ENCODE measurements at regions not wholly inside any gene's neighbourhood (a gene's known extent, or its start where the extent isn't known, plus 50 kb on each side); places are given as distances from the start of the nearest gene placed in this dataset.

GRCh38 chr13:81048026-81048461 is 707.1 kb upstream of the SPRY2 start:
- H3K27me3 Mint-ChIP-seq: no peaks in the 10 kb centered on the region
- Histone ChIP-seq H3K36me3 (ENCODE audit: insufficient read depth, low read length) (no peaks in the 10 kb centered on the region), H3K27ac (ENCODE audit: low read depth, low read length) (no peak overlapping the region), H3K27me3 (ENCODE audit: insufficient read depth, low read length) (no peaks in the 10 kb centered on the region), H3K4me1 (ENCODE audit: insufficient read depth, low read length) (no peaks in the 10 kb centered on the region), H3K4me3 (ENCODE audit: low read length in 2 of 2) (no peak overlapping the region), H3K9me3 (ENCODE audit: control insufficient read depth in 1 of 2, low read length in 2 of 2) (no peaks in the 10 kb centered on the region)
- H3K36me3 Mint-ChIP-seq: no peaks in the 10 kb centered on the region
- ChIA-PET POLR2A (ENCODE audit: partially characterized antibody) (no interaction called here), CTCF (ENCODE audit: partially characterized antibody) (no interaction called here)
- no peaks in the 10 kb centered on the region for H3K4me1 Mint-ChIP-seq
- no peak for DNase-seq
- H3K9me3 Mint-ChIP-seq: peaks cover 0 to 14% (median under 1%) of the 10 kb centered on the region in 8 donors
- no peak overlapping the region for H3K4me3 Mint-ChIP-seq
- no peak overlapping the region for H3K27ac Mint-ChIP-seq
- intact Hi-C loops (cut with micrococcal nuclease): no loop called here

GRCh38 chr13:81041761-81042160 is 700.8 kb upstream of the SPRY2 start:
- H3K27ac Mint-ChIP-seq: no peak overlapping the region
- Histone ChIP-seq H3K27ac (ENCODE audit: low read depth, low read length) (no peak overlapping the region), H3K4me3 (ENCODE audit: low read length in 2 of 2) (no peak overlapping the region), H3K4me1 (ENCODE audit: insufficient read depth, low read length) (no peaks in the 10 kb centered on the region), H3K27me3 (ENCODE audit: insufficient read depth, low read length) (no peaks in the 10 kb centered on the region), H3K9me3 (ENCODE audit: control insufficient read depth in 1 of 2, low read length in 2 of 2) (no peaks in the 10 kb centered on the region), H3K36me3 (ENCODE audit: insufficient read depth, low read length) (no peaks in the 10 kb centered on the region)
- CTCF ChIA-PET (ENCODE audit: partially characterized antibody): no interaction called here
- no peak for DNase-seq
- H3K36me3 Mint-ChIP-seq: no peaks in the 10 kb centered on the region
- H3K9me3 Mint-ChIP-seq: peaks cover 0 to 26% (median 4%) of the 10 kb centered on the region in 8 donors
- intact Hi-C loops (cut with micrococcal nuclease): no loop called here
- no peak overlapping the region for H3K4me3 Mint-ChIP-seq
- POLR2A ChIA-PET (ENCODE audit: partially characterized antibody): no interaction called here
- no peaks in the 10 kb centered on the region for H3K4me1 Mint-ChIP-seq
- no peaks in the 10 kb centered on the region for H3K27me3 Mint-ChIP-seq

GRCh38 chr13:81031996-81032395 is 691.1 kb upstream of the SPRY2 start:
- peaks cover 2 to 10% (median 5%) of the 10 kb centered on the region in 8 donors for H3K9me3 Mint-ChIP-seq
- H3K27me3 ChIP-seq (ENCODE audit: insufficient read depth, low read length): no peaks in the 10 kb centered on the region
- ChIA-PET CTCF (ENCODE audit: partially characterized antibody) (no interaction called here), POLR2A (ENCODE audit: partially characterized antibody) (no interaction called here)
- H3K36me3 Mint-ChIP-seq: no peaks in the 10 kb centered on the region
- DNase-seq: no peak
- no peak overlapping the region for H3K4me3 ChIP-seq (ENCODE audit: low read length in 2 of 2)
- H3K4me3 Mint-ChIP-seq: no peak overlapping the region
- intact Hi-C loops (cut with micrococcal nuclease): no loop called here
- no peaks in the 10 kb centered on the region for H3K9me3 ChIP-seq (ENCODE audit: control insufficient read depth in 1 of 2, low read length in 2 of 2)
- H3K4me1 ChIP-seq (ENCODE audit: insufficient read depth, low read length): no peaks in the 10 kb centered on the region
- peaks cover 0 to 2% (median 0%) of the 10 kb centered on the region in 4 donors for H3K4me1 Mint-ChIP-seq
- no peaks in the 10 kb centered on the region for H3K27me3 Mint-ChIP-seq
- H3K27ac ChIP-seq (ENCODE audit: low read depth, low read length): no peak overlapping the region
- H3K36me3 ChIP-seq (ENCODE audit: insufficient read depth, low read length): no peaks in the 10 kb centered on the region
- no peak overlapping the region for H3K27ac Mint-ChIP-seq

- POLR2A ChIA-PET (ENCODE audit: partially characterized antibody): no interaction called here
- CTCF ChIA-PET (ENCODE audit: partially characterized antibody): no interaction called here
- Mint-ChIP-seq H3K4me1 (no peaks in the 10 kb centered on the region), H3K9me3 (peaks cover 2 to 34% (median 12%) of the 10 kb centered on the region in 8 donors), H3K36me3 (no peaks in the 10 kb centered on the region), H3K27me3 (no peaks in the 10 kb centered on the region), H3K4me3 (no peak overlapping the region), H3K27ac (no peak overlapping the region)
- H3K27ac ChIP-seq (ENCODE audit: low read depth, low read length): no peak overlapping the region
- no peaks in the 10 kb centered on the region for H3K4me1 ChIP-seq (ENCODE audit: insufficient read depth, low read length)
- intact Hi-C loops (cut with micrococcal nuclease): no loop called here
- no peaks in the 10 kb centered on the region for H3K27me3 ChIP-seq (ENCODE audit: insufficient read depth, low read length)
- DNase-seq: no peak
- H3K9me3 ChIP-seq (ENCODE audit: control insufficient read depth in 1 of 2, low read length in 2 of 2): no peaks in the 10 kb centered on the region
- H3K36me3 ChIP-seq (ENCODE audit: insufficient read depth, low read length): no peaks in the 10 kb centered on the region
- H3K4me3 ChIP-seq (ENCODE audit: low read length in 2 of 2): no peak overlapping the region
Observed at GRCh38 chr13:81025091-81025490, 684.2 kb upstream of the SPRY2 start.

- Histone ChIP-seq H3K9me3 (ENCODE audit: control insufficient read depth in 1 of 2, low read length in 2 of 2) (no peaks in the 10 kb centered on the region), H3K27me3 (ENCODE audit: insufficient read depth, low read length) (no peaks in the 10 kb centered on the region), H3K27ac (ENCODE audit: low read depth, low read length) (no peak overlapping the region), H3K36me3 (ENCODE audit: insufficient read depth, low read length) (no peaks in the 10 kb centered on the region), H3K4me1 (ENCODE audit: insufficient read depth, low read length) (no peaks in the 10 kb centered on the region), H3K4me3 (ENCODE audit: low read length in 2 of 2) (no peak overlapping the region)
- H3K4me1 Mint-ChIP-seq: no peaks in the 10 kb centered on the region
- no peak overlapping the region for H3K4me3 Mint-ChIP-seq
- peaks cover 2 to 29% (median 9%) of the 10 kb centered on the region in 8 donors for H3K9me3 Mint-ChIP-seq
- POLR2A ChIA-PET (ENCODE audit: partially characterized antibody): no interaction called here
- DNase-seq: no peak
- H3K27ac Mint-ChIP-seq: no peak overlapping the region
- intact Hi-C loops (cut with micrococcal nuclease): no loop called here
- no peaks in the 10 kb centered on the region for H3K27me3 Mint-ChIP-seq
- no peaks in the 10 kb centered on the region for H3K36me3 Mint-ChIP-seq
- CTCF ChIA-PET (ENCODE audit: partially characterized antibody): no interaction called here
Observed at GRCh38 chr13:81021284-81021840, 680.4 kb upstream of the SPRY2 start.

GRCh38 chr13:81020010-81020409 is 679.1 kb upstream of the SPRY2 start:
- ChIA-PET CTCF (ENCODE audit: partially characterized antibody) (no interaction called here), POLR2A (ENCODE audit: partially characterized antibody) (no interaction called here)
- no peak overlapping the region for H3K4me3 ChIP-seq (ENCODE audit: low read length in 2 of 2)
- H3K36me3 ChIP-seq (ENCODE audit: insufficient read depth, low read length): no peaks in the 10 kb centered on the region
- no peaks in the 10 kb centered on the region for H3K4me1 ChIP-seq (ENCODE audit: insufficient read depth, low read length)
- Mint-ChIP-seq H3K4me1 (no peaks in the 10 kb centered on the region), H3K27ac (no peak overlapping the region), H3K36me3 (no peaks in the 10 kb centered on the region), H3K4me3 (no peak overlapping the region), H3K27me3 (no peaks in the 10 kb centered on the region), H3K9me3 (peaks cover 2 to 29% (median 6%) of the 10 kb centered on the region in 8 donors)
- no peaks in the 10 kb centered on the region for H3K27me3 ChIP-seq (ENCODE audit: insufficient read depth, low read length)
- no peaks in the 10 kb centered on the region for H3K9me3 ChIP-seq (ENCODE audit: control insufficient read depth in 1 of 2, low read length in 2 of 2)
- intact Hi-C loops (cut with micrococcal nuclease): no loop called here
- H3K27ac ChIP-seq (ENCODE audit: low read depth, low read length): no peak overlapping the region
- no peak for DNase-seq

- intact Hi-C loops (cut with micrococcal nuclease): loop anchor here (10.0 kb wide), 1 partner anchor 1344 kb away; no protein-coding TSS in a partner anchor
- no peaks in the 10 kb centered on the region for H3K36me3 Mint-ChIP-seq
- no peaks in the 10 kb centered on the region for H3K36me3 ChIP-seq (ENCODE audit: insufficient read depth, low read length)
- no peak overlapping the region for H3K4me3 ChIP-seq (ENCODE audit: low read length in 2 of 2)
- no peak for DNase-seq
- no peak overlapping the region for H3K27ac Mint-ChIP-seq
- no peak overlapping the region for H3K27ac ChIP-seq (ENCODE audit: low read depth, low read length)
- no peaks in the 10 kb centered on the region for H3K27me3 ChIP-seq (ENCODE audit: insufficient read depth, low read length)
- H3K4me1 Mint-ChIP-seq: no peaks in the 10 kb centered on the region
- H3K9me3 ChIP-seq (ENCODE audit: control insufficient read depth in 1 of 2, low read length in 2 of 2): no peaks in the 10 kb centered on the region
- no peaks in the 10 kb centered on the region for H3K27me3 Mint-ChIP-seq
- ChIA-PET POLR2A (ENCODE audit: partially characterized antibody) (no interaction called here), CTCF (ENCODE audit: partially characterized antibody) (no interaction called here)
- peaks cover 2 to 30% (median 4%) of the 10 kb centered on the region in 8 donors for H3K9me3 Mint-ChIP-seq
- no peak overlapping the region for H3K4me3 Mint-ChIP-seq
- no peaks in the 10 kb centered on the region for H3K4me1 ChIP-seq (ENCODE audit: insufficient read depth, low read length)
Observed at GRCh38 chr13:81018936-81019335, 678.0 kb upstream of the SPRY2 start.

Data from CD4-positive, alpha-beta memory T cell (primary cell).